ENCODE measurements at regions not wholly inside any gene's neighbourhood (a gene's known extent, or its start where the extent isn't known, plus 50 kb on each side); places are given as distances from the start of the nearest gene placed in this dataset.

DNA sequence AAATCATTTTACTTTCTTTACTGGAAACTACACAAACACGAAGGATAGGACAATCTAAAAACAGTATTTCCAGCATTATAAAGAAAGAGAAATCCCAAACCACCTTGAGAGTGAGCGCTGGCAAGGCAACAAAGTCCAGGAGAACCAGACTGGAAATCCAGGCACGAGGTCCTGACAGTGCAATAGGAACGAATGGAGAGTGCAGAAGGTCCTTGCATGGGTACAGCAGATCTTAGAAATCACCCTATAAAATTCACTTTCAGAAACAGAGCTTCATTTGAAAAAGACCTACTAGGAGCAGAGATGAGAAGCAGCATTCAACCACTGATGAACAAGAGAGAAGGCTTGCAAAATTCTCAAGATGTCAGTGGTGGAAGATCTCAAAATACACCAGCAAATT lies 133.7 kb upstream of the ST8SIA4 start:
- Histone ChIP-seq H3K9ac (ENCODE audit: low read length in 3 of 3) (no peak overlapping the region), H3K27ac (ENCODE audit: low read depth in 2 of 2, low read length in 2 of 2) (no peak overlapping the region), H3K36me3 (ENCODE audit: control insufficient read depth in 2 of 3, insufficient read depth in 3 of 3, low read length in 3 of 3) (no peaks in the 10 kb centered on the region), H3K9me3 (ENCODE audit: control insufficient read depth in 2 of 3, insufficient read depth in 1 of 3, low read length in 3 of 3) (no peaks in the 10 kb centered on the region), H3K4me3 (ENCODE audit: low read length in 3 of 3) (no peak overlapping the region), H3K27me3 (ENCODE audit: control insufficient read depth, insufficient read depth, low read length) (no peaks in the 10 kb centered on the region), H3K4me1 (ENCODE audit: control insufficient read depth in 2 of 3, insufficient read depth in 2 of 3, low read depth in 1 of 3, low read length in 3 of 3) (no peaks in the 10 kb centered on the region)
- TF ChIP-seq, protein P1, sequence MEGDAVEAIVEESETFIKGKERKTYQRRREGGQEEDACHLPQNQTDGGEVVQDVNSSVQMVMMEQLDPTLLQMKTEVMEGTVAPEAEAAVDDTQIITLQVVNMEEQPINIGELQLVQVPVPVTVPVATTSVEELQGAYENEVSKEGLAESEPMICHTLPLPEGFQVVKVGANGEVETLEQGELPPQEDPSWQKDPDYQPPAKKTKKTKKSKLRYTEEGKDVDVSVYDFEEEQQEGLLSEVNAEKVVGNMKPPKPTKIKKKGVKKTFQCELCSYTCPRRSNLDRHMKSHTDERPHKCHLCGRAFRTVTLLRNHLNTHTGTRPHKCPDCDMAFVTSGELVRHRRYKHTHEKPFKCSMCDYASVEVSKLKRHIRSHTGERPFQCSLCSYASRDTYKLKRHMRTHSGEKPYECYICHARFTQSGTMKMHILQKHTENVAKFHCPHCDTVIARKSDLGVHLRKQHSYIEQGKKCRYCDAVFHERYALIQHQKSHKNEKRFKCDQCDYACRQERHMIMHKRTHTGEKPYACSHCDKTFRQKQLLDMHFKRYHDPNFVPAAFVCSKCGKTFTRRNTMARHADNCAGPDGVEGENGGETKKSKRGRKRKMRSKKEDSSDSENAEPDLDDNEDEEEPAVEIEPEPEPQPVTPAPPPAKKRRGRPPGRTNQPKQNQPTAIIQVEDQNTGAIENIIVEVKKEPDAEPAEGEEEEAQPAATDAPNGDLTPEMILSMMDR (IDR thresholded peaks at IDR 0.05; ENCODE audit: borderline replicate concordance, extremely low read depth, insufficient read depth): no peak
- no peak for FAIRE-seq
- no peak for DNase-seq
- intact Hi-C loops (cut with DNase I): no loop called here

DNA sequence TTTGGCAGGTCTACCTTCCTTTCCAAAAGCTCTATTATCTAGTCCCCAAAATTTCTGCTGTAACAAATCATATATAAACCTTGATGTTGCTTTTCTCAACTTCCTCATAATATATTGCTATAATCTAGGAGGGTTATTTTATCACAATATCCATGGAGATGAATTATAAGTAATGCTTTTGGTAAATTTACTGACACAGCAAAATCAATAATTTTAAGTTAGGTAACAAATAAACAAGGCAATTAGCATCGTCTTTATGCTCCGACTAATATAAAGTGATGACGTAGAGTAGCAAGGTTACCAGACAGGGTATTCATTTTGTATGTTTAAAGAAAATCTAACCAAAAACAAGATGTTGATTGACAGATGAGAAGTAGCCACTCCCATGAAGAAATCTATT lies 132.3 kb upstream of the ST8SIA4 start:
- intact Hi-C loops (cut with DNase I): no loop called here
- TF ChIP-seq, protein P1 (IDR thresholded peaks at IDR 0.05; ENCODE audit: borderline replicate concordance, extremely low read depth, insufficient read depth): no peak
- Histone ChIP-seq H3K9ac (ENCODE audit: low read length in 3 of 3) (no peak overlapping the region), H3K4me3 (ENCODE audit: low read length in 3 of 3) (no peak overlapping the region), H3K36me3 (ENCODE audit: control insufficient read depth in 2 of 3, insufficient read depth in 3 of 3, low read length in 3 of 3) (no peaks in the 10 kb centered on the region), H3K27me3 (ENCODE audit: control insufficient read depth, insufficient read depth, low read length) (no peaks in the 10 kb centered on the region), H3K9me3 (ENCODE audit: control insufficient read depth in 2 of 3, insufficient read depth in 1 of 3, low read length in 3 of 3) (no peaks in the 10 kb centered on the region), H3K27ac (ENCODE audit: low read depth in 2 of 2, low read length in 2 of 2) (no peak overlapping the region), H3K4me1 (ENCODE audit: control insufficient read depth in 2 of 3, insufficient read depth in 2 of 3, low read depth in 1 of 3, low read length in 3 of 3) (no peaks in the 10 kb centered on the region)
- FAIRE-seq: no peak
- no peak for DNase-seq

DNA sequence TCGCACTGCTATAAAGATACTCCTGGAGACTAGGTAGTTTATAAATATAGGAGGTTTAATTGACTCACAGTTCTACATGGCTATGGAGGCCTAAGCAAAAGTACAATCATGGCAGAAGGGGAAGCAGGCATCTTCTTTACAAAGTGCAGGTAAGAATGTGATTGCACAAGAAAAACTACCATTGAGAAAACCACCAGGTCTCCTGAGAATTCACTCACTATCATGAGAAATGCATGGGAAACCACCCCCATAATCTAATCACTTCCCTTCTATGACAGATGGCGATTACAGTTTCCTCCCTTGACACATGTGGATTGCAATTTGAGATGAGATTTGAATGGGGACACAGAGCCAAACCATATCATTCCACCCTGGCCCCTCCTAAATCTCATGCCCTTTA lies 121.2 kb upstream of the ST8SIA4 start:
- no peak overlapping the region for H3K4me3 ChIP-seq (ENCODE audit: low read length in 3 of 3)
- H3K27me3 ChIP-seq (ENCODE audit: control insufficient read depth, insufficient read depth, low read length): no peaks in the 10 kb centered on the region
- intact Hi-C loops (cut with DNase I): no loop called here
- DNase-seq (no peak), FAIRE-seq (no peak)
- no peaks in the 10 kb centered on the region for H3K9me3 ChIP-seq (ENCODE audit: control insufficient read depth in 2 of 3, insufficient read depth in 1 of 3, low read length in 3 of 3)
- H3K36me3 ChIP-seq (ENCODE audit: control insufficient read depth in 2 of 3, insufficient read depth in 3 of 3, low read length in 3 of 3): no peaks in the 10 kb centered on the region
- TF ChIP-seq, protein P1 (IDR thresholded peaks at IDR 0.05; ENCODE audit: borderline replicate concordance, extremely low read depth, insufficient read depth): no peak
- H3K9ac ChIP-seq (ENCODE audit: low read length in 3 of 3): no peak overlapping the region
- H3K27ac ChIP-seq (ENCODE audit: low read depth in 2 of 2, low read length in 2 of 2): no peak overlapping the region
- no peaks in the 10 kb centered on the region for H3K4me1 ChIP-seq (ENCODE audit: control insufficient read depth in 2 of 3, insufficient read depth in 2 of 3, low read depth in 1 of 3, low read length in 3 of 3)

DNA sequence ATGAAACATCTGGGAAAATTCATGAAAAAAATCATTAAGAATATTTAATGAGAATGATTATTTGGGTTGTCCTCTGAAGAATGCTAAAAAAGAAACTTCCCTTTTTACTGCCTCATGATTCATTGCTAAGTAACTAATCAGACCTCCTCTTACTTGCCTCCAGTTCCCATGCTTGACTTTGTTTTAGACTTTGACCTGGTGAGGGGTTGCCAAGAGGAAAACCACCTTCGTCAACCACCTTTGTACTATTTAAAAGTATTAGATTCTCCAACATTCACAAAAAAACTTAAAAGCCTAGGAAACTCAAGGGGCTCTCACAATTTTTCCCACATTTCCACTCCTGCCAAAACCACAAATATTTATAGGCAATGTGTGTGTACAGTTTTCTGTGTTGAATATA lies 115.2 kb upstream of the ST8SIA4 start:
- no peak overlapping the region for H3K27ac ChIP-seq (ENCODE audit: low read depth in 2 of 2, low read length in 2 of 2)
- TF ChIP-seq, protein P1 (IDR thresholded peaks at IDR 0.05; ENCODE audit: borderline replicate concordance, extremely low read depth, insufficient read depth): no peak
- H3K9ac ChIP-seq (ENCODE audit: low read length in 3 of 3): no peak overlapping the region
- FAIRE-seq (no peak), DNase-seq (peak in 2 of 5 donors; percentile 6 to 14)
- no peaks in the 10 kb centered on the region for H3K36me3 ChIP-seq (ENCODE audit: control insufficient read depth in 2 of 3, insufficient read depth in 3 of 3, low read length in 3 of 3)
- no peak overlapping the region for H3K4me3 ChIP-seq (ENCODE audit: low read length in 3 of 3)
- intact Hi-C loops (cut with DNase I): no loop called here
- H3K9me3 ChIP-seq (ENCODE audit: control insufficient read depth in 2 of 3, insufficient read depth in 1 of 3, low read length in 3 of 3): peaks cover 0 to 5% (median 0%) of the 10 kb centered on the region in 3 donors
- H3K27me3 ChIP-seq (ENCODE audit: control insufficient read depth, insufficient read depth, low read length): no peaks in the 10 kb centered on the region
- no peaks in the 10 kb centered on the region for H3K4me1 ChIP-seq (ENCODE audit: control insufficient read depth in 2 of 3, insufficient read depth in 2 of 3, low read depth in 1 of 3, low read length in 3 of 3)
